ENCODE measurements at regions not wholly inside any gene's neighbourhood (a gene's known extent, or its start where the extent isn't known, plus 50 kb on each side); places are given as distances from the start of the nearest gene placed in this dataset.

DNA sequence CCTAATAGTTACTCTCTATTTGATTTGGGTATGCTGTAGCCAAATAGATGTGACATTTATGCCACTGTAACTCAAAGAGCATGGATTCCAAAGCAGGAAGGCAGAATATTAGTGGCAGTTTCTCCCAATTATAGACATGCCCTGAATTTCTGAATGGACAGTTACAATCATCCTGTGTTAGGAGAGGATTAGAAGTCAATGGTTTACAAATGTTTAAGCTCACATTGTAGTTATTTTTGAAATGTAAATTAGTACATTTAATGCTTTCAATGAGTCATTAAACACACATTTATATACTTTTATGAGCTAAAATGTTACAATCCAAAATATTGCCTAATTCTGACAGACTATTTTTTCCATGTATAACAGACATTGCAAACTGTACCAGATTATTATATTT, 62.3 kb upstream of the CDH18 start:
- TF ChIP-seq, protein P1, sequence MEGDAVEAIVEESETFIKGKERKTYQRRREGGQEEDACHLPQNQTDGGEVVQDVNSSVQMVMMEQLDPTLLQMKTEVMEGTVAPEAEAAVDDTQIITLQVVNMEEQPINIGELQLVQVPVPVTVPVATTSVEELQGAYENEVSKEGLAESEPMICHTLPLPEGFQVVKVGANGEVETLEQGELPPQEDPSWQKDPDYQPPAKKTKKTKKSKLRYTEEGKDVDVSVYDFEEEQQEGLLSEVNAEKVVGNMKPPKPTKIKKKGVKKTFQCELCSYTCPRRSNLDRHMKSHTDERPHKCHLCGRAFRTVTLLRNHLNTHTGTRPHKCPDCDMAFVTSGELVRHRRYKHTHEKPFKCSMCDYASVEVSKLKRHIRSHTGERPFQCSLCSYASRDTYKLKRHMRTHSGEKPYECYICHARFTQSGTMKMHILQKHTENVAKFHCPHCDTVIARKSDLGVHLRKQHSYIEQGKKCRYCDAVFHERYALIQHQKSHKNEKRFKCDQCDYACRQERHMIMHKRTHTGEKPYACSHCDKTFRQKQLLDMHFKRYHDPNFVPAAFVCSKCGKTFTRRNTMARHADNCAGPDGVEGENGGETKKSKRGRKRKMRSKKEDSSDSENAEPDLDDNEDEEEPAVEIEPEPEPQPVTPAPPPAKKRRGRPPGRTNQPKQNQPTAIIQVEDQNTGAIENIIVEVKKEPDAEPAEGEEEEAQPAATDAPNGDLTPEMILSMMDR (conservative IDR thresholded peaks at IDR 0.05; ENCODE audit: low read length), result no peak
- DNase-seq (ENCODE audit: low read depth), result no peak
- H3K4me3 ChIP-seq (ENCODE audit: low read length), result no peak overlapping the region

DNA sequence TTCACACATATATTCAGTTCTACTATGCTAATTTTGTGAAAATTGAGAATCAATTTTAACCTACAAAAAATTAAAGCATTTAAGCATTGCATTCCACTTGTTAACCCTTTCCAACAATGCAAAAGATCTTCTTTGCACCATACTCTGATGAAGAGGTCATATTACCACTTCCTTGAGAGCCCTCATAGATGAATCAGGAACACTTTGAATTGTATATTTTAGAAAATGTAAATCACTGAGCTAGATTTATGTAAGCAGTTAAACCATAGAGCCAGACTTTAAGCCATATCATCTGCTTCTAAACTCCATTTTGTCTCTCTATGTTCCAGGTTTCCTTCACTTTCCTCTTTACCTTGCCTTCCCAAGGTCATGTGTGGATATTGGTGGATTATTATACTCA, 56.5 kb upstream of the CDH18 start:
- no peak for DNase-seq (ENCODE audit: low read depth)
- no peak overlapping the region for H3K4me3 ChIP-seq (ENCODE audit: low read length)
- TF ChIP-seq, protein P1 (conservative IDR thresholded peaks at IDR 0.05; ENCODE audit: low read length), result no peak

DNA sequence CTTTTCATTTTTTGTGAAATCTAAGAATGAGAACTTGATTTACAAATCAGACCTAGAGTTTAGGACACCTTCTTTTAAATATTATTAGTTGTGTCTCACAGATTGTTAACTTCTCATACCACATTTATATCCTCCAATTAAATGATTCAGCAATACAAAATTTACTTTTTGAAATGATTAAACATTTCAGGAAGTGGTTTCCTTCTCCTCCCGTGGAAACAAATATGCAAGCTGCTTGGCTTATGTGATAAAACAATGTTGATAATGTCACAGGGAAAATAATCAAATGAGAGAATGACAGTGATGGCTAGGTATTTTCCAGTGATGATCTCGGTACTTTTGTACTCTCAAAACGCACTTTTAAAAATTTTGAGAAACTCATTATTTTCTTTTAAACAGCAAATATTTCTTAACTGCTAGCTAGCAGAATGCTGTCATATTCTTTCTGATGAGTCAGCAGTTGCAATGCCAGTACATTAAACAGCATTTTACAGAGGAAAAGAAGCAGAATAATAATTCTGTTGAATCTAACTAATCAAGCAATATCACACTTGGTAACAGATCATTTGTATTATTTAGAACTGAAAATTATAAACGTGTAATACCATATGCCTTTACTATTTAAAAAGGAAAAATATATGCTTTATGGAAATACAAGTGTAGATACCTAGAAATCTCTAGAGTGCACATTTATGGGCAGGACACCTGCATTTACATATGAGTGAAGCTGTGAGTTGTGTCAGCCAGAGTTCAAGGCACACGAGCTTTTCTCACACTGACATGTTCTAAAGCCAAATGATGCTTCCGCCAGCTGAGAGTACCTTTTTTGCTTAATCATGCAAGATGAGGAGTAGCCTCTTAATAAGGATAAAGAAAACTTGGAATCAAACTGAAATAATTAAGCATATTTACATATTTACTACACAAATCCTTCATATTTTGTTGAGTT, 53.6 kb upstream of the CDH18 start:
- no peak overlapping the region for H3K4me3 ChIP-seq (ENCODE audit: low read length)
- DNase-seq (ENCODE audit: low read depth), result no peak
- TF ChIP-seq, protein P1 (conservative IDR thresholded peaks at IDR 0.05; ENCODE audit: low read length), result no peak

DNA sequence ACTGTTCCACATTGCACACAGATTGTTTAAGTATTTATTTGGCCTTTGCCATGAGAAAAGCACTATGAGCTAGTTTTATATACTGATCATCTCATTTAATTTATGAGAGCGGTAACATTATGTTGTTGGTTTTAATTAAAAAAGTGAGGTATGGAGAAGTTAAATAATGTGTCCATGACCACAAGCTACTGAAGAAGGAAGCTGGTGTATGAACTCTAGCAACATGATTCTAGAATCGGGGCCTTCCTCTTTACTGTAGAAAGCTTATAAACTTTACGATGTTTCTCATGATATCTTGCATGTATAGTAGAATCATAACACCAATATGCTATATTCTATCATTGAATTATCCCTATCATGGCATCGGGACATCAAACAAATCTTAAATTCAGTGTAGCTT, 52.9 kb upstream of the CDH18 start:
- H3K4me3 ChIP-seq (ENCODE audit: low read length), result no peak overlapping the region
- no peak for DNase-seq (ENCODE audit: low read depth)
- TF ChIP-seq, protein P1 (conservative IDR thresholded peaks at IDR 0.05; ENCODE audit: low read length), result no peak

Measured in AG10803 (cell line).